ENCODE measurements at regions not wholly inside any gene's neighbourhood (a gene's known extent, or its start where the extent isn't known, plus 50 kb on each side); places are given as distances from the start of the nearest gene placed in this dataset.

DNA sequence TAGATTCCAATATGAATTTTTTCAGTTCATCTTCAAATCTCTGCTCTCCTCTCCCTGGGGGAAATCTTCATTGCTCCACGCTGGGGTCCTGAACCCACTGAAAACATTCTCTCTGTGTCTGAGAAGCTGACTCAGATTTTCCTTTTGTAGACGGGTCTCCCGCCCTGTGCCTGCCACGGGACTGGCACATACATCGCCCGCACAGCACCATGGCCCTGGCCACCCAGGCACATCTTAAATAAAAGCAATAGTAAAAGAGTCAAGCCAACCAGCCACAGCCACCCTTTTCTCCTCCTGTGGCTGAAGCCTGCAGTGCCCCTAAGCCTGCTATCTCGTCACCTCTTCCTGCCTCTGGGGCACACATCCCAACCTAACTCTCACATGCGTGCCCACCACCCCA is 301.2 kb downstream of the ZNF536 start:
- DNase-seq = no peak

- DNase-seq = no peak
Measured at GRCh38 chr19:30672926-30673325, 300.7 kb downstream of the ZNF536 start.

GRCh38 chr19:30671622-30672051 is 299.5 kb downstream of the ZNF536 start:
- DNase-seq = no peak

GRCh38 chr19:30671367-30671619 is 299.1 kb downstream of the ZNF536 start:
- no peak for DNase-seq

- DNase-seq = no peak
Measured at GRCh38 chr19:30670562-30671366, 298.6 kb downstream of the ZNF536 start.

GRCh38 chr19:30670011-30670329 is 297.8 kb downstream of the ZNF536 start:
- no peak for DNase-seq

DNA sequence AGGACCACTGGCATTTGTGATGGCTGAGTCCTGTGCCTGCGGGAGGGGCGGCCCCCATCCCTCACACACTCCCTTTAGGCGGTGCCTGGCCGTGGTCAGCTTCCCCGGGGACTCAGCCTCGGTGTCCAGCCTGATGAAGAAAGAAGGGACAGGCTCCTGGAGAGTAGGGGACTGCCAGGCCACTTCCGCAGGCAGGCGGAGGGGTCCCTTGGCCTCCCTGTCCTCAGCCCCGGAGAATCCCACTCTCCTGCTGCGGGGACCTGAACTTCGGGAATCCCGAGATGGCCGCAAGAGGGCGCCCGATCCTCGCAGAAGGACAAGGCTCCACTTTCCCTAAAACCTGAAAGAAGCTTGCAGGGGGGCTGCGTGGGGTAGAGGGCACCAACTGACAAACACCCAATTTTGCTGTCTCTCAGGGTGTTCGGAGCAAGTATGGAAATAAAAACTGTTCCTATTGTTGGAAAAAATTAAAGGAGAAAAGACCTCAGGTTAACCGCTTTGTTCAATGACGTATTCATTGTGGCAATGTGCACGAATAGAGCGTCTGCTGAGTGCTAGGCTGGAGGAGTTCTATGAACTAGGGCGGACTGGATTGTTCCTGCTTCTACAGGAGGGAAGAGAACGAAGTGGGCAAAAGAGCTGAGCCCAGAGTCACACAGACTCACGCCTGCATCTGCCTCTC is 297.3 kb downstream of the ZNF536 start:
- DNase-seq = peak; percentile 36

GRCh38 chr19:30668521-30669155 is 296.5 kb downstream of the ZNF536 start:
- DNase-seq = no peak

GRCh38 chr19:30667746-30668145 is 295.6 kb downstream of the ZNF536 start:
- no peak for DNase-seq

- no peak for DNase-seq
Measured at GRCh38 chr19:30667227-30667626, 295.0 kb downstream of the ZNF536 start.

- peak; percentile 70 for DNase-seq
Measured at GRCh38 chr19:30666301-30666803, 294.2 kb downstream of the ZNF536 start.

- DNase-seq = no peak
Measured at GRCh38 chr19:30665449-30665848, 293.3 kb downstream of the ZNF536 start.

DNA sequence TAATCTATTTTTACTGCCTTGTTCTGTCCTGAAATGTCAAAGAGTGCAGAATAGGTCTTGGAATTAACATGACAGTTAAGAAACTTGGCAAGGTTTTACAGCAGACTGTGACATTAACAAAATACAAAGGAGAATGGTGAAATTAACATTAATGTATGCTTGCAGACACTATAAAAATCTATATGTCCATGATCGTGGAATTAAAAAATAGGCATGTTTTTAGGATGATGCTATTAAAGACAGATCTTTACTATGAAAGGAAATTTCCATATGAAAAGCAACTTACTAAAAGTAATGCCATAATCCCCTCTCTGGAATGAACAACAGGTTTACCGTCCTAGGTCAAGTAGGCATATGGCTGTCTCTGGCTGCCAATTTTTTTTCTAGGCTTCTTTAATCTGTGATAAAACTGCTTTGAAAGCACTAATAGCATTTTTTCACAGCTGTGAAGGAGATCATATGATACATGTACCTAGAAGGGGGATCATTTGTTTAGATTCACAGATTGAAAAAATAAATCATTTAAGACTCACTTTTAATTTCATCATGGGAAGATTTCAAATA is 291.5 kb downstream of the ZNF536 start:
- DNase-seq = no peak

- DNase-seq = peak; percentile 41
Measured at GRCh38 chr19:30662211-30662861, 290.2 kb downstream of the ZNF536 start.

DNA sequence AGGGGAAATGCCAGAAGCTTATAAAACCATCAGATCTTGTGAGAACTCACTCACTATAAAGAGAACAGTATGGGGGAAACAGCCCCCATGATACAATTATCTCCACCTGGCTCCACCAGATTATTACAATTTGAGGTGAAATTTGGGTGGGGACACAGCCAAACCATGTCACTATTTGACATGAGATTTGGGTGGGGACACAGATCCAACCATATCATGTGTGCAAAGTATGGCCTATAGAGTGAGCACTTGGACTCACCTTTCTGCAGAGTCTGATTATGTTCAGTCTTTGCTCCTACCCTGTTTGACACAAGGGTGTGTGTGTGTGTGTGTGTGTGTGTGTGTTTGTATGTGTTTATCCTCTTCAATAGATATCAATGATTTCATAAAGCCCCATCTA is 287.5 kb downstream of the ZNF536 start:
- DNase-seq = no peak

- DNase-seq = no peak
Measured at GRCh38 chr19:30656520-30657100, 284.4 kb downstream of the ZNF536 start.

GRCh38 chr19:30653646-30654386 is 281.6 kb downstream of the ZNF536 start:
- DNase-seq = peak; percentile 16

- no peak for DNase-seq
Measured at GRCh38 chr19:30652751-30653150, 280.6 kb downstream of the ZNF536 start.

DNA sequence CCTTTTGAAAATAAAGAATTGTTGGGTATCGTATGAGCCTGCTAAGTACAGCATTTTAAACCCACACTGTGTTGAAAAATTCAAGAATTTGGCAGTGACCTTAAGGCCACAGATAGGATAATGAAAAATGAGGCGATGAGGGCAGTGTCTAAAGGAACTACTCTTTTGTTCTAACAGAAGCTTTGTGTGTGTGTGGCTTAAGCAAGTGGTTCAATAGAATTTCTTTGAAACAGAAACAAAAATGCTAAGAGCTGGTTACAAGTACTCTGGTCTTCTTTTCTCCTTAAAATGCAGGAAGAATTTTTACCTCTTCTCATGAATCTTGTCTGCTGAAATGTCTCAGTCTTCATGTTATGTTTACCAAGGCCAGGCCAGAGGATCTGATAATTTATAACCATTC is 279.5 kb downstream of the ZNF536 start:
- DNase-seq = peak; percentile 18

GRCh38 chr19:30651066-30651465 is 278.9 kb downstream of the ZNF536 start:
- DNase-seq = peak; percentile 85

GRCh38 chr19:30649934-30650614 is 277.9 kb downstream of the ZNF536 start:
- peak; percentile 95 for DNase-seq

Measured in NCI-H1105 treated with DMSO at 0.1 percent for 48 hours (cell line).